Activated T-cell treated with anti-CD3 and anti-CD28 coated beads for 24 hours (primary cell): ENCODE measurements at regions not wholly inside any gene's neighbourhood (a gene's known extent, or its start where the extent isn't known, plus 50 kb on each side); places are given as distances from the start of the nearest gene placed in this dataset.

ENCODE experiments used
- DNase-seq: peaks from one replicate; pipeline ENCODE4 v3.0.0-alpha.2; 2020; ENCODE audit warnings: low read depth

- no peak for DNase-seq
Measured at GRCh38 chr3:59545374-59545773, 495.5 kb upstream of the CFAP20DC start.

- DNase-seq: no peak
Measured at GRCh38 chr3:59542276-59542675, 492.5 kb upstream of the CFAP20DC start.

GRCh38 chr3:59540696-59541095 lies 490.9 kb upstream of the CFAP20DC start:
- no peak for DNase-seq

GRCh38 chr3:59540241-59540640 lies 490.4 kb upstream of the CFAP20DC start:
- DNase-seq: no peak

GRCh38 chr3:59538753-59539432 lies 489.1 kb upstream of the CFAP20DC start:
- no peak for DNase-seq

GRCh38 chr3:59535791-59536221 lies 486.0 kb upstream of the CFAP20DC start:
- DNase-seq: no peak

GRCh38 chr3:59531994-59532393 lies 482.2 kb upstream of the CFAP20DC start:
- DNase-seq: no peak

- no peak for DNase-seq
Measured at GRCh38 chr3:59531066-59531745, 481.4 kb upstream of the CFAP20DC start.

GRCh38 chr3:59528251-59528650 lies 478.4 kb upstream of the CFAP20DC start:
- no peak for DNase-seq

GRCh38 chr3:59527493-59527892 lies 477.7 kb upstream of the CFAP20DC start:
- no peak for DNase-seq

- no peak for DNase-seq
Measured at GRCh38 chr3:59526999-59527398, 477.2 kb upstream of the CFAP20DC start.

GRCh38 chr3:59522550-59522949 lies 472.7 kb upstream of the CFAP20DC start:
- DNase-seq: no peak

GRCh38 chr3:59519094-59519493 lies 469.3 kb upstream of the CFAP20DC start:
- no peak for DNase-seq

- DNase-seq: no peak
Measured at GRCh38 chr3:59518283-59519055, 468.6 kb upstream of the CFAP20DC start.

GRCh38 chr3:59517388-59517787 lies 467.6 kb upstream of the CFAP20DC start:
- no peak for DNase-seq

- DNase-seq: no peak
Measured at GRCh38 chr3:59515966-59516365, 466.1 kb upstream of the CFAP20DC start.

- no peak for DNase-seq
Measured at GRCh38 chr3:59514865-59515482, 465.1 kb upstream of the CFAP20DC start.

GRCh38 chr3:59513570-59513969 lies 463.7 kb upstream of the CFAP20DC start:
- DNase-seq: no peak

GRCh38 chr3:59512066-59512465 lies 462.2 kb upstream of the CFAP20DC start:
- DNase-seq: no peak

GRCh38 chr3:59510576-59510975 lies 460.8 kb upstream of the CFAP20DC start:
- no peak for DNase-seq

GRCh38 chr3:59508273-59508672 lies 458.4 kb upstream of the CFAP20DC start:
- DNase-seq: no peak

- no peak for DNase-seq
Measured at GRCh38 chr3:59506191-59506590, 456.4 kb upstream of the CFAP20DC start.

GRCh38 chr3:59503441-59503840 lies 453.6 kb upstream of the CFAP20DC start:
- DNase-seq: no peak
